ENCODE measurements at regions not wholly inside any gene's neighbourhood (a gene's known extent, or its start where the extent isn't known, plus 50 kb on each side); places are given as distances from the start of the nearest gene placed in this dataset.

- no peak for TF ChIP-seq CTCF (IDR thresholded peaks at IDR 0.05; ENCODE audit: poor library complexity, severe bottlenecking)
- no peak for TF ChIP-seq POLR2AphosphoS5 (IDR thresholded peaks at IDR 0.05)
- TF ChIP-seq REST (IDR thresholded peaks at IDR 0.05; ENCODE audit: borderline replicate concordance) = no peak
- no peak for TF ChIP-seq TAF1 (IDR thresholded peaks at IDR 0.05; ENCODE audit: low read depth)
- TF ChIP-seq EZH2 (IDR thresholded peaks at IDR 0.05; ENCODE audit: borderline replicate concordance, insufficient read depth, low read length, poor library complexity, severe bottlenecking) = no peak
- TF ChIP-seq SMC3 (conservative IDR thresholded peaks at IDR 0.05; ENCODE audit: poor library complexity) = no peak
- TF ChIP-seq RAD21 (conservative IDR thresholded peaks at IDR 0.05) = no peak
- TF ChIP-seq MXI1 (conservative IDR thresholded peaks at IDR 0.05; ENCODE audit: poor library complexity, severe bottlenecking) = no peak
These were observed 1971.4 kb downstream of the OLFM4 start for GRCh38 chr13:55000043-55000442.
